UCSD-AML1 (cell line): ENCODE measurements at regions not wholly inside any gene's neighbourhood (a gene's known extent, or its start where the extent isn't known, plus 50 kb on each side); places are given as distances from the start of the nearest gene placed in this dataset.
A peak's percentile ranks its signal among the peaks of the same experiment; 100 is the strongest.
"Not testable (repeated sequence)": the region's sequence is repeated elsewhere in the genome, so short reads cannot be mapped to it uniquely, and the experiment has no call there.

Experiments used
- DNase-seq: peaks from one replicate; lab custom pipeline; 2025; ENCODE audit not compliant: unreplicated experiment; lab: John Stamatoyannopoulos, UW

DNA sequence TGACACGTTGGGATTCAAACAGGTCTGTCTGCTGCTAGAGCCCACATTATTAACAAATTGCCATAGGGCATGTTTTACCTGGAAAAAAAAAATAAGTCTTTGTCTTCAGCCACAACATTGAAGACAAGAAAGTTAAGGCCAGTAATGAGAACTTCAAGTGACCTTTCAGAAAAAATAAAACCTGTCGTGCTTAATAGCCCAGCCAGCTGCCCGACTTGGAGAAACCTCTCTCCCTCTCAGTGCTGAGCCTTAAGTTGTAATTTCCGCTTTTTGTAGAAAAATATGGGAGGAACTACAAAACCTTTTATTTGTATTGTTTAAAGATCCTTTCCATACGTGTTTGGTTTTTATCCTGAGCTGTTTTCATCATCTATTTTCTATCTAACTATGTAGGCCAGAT is 454.3 kb upstream of the SLITRK6 start:
- DNase-seq, result not testable (repeated sequence)

- DNase-seq, result not testable (repeated sequence)
Observed at GRCh38 chr13:86255820-86256219, 456.6 kb upstream of the SLITRK6 start.

DNA sequence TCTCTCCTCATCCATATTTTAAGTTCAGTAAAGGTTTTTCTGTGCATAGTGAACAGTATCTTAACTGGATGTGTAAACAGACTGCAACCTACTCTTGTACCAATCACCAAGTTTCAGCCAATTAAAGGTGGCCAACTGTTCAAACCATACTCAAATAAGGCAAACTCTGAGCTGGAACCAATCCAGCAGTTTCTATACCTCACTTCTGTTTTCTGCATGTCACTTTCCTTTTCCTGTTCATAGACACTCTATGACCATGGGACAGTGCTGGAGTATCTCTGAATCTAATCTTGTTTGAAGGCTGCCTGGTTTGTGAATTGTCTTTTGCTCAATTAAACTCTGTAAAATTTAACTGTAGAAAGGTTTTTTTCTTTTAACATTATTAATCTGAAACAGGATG is 470.3 kb upstream of the SLITRK6 start:
- no peak for DNase-seq

GRCh38 chr13:86282442-86282841 is 483.2 kb upstream of the SLITRK6 start:
- DNase-seq, result no peak

DNA sequence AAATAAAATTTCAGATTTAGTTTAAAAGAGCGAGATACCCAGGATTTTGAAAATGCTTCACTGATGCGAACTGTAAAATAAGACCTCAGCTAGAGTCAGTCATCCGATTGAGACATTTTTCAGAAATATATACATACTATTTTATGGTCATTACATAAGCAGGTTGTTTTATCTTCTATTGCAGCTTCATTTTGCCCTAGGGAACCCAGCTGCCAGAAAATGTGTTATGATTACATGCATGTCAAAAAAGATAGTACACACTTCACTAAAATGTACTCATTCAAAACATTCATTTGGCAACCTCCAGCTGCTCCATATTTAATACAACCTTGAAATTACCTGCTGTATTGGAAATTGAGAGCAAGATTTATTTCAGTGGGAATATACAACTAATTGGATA is 483.8 kb upstream of the SLITRK6 start:
- DNase-seq, result no peak

GRCh38 chr13:86298725-86299124 is 499.5 kb upstream of the SLITRK6 start:
- no peak for DNase-seq

- DNase-seq, result no peak
Observed at GRCh38 chr13:86299128-86299527, 499.9 kb upstream of the SLITRK6 start.

DNA sequence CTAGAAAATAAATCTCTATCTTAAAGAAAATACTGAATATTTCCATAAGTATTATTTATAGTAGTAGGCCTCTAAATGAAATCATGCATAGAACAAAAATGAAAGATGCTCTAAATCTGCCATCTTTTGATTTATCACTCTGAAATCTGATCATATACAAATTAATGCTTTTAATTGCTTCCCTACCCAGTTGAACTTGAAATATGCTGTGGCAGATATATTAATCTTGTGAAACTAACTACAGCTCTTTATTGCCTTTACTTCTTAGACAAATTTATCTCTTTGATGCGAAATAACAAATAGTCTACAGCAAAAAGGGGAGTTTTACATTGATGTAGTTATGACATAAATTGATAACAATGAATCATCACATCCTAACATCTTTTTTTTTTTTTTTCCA is 510.7 kb upstream of the SLITRK6 start:
- DNase-seq, result no peak

DNA sequence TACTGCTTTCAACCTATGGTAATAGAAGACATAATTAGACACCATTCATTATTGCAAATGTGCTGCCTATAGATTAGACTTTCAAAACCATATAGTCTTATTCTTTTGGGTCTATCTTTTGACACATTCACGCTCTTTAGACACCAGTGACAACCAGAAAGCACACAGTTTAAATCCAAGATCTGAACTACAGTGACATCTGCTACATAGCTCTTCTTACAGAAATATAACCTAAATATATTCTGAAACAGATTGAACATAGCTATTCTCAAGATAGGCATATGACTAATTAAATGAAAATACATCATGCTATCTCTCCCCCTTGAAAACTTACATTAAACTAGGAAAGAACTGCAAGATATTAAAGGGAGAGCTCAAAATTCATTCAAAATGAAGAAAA is 514.2 kb upstream of the SLITRK6 start:
- no peak for DNase-seq

GRCh38 chr13:86318450-86318849 is 519.2 kb upstream of the SLITRK6 start:
- DNase-seq, result no peak

DNA sequence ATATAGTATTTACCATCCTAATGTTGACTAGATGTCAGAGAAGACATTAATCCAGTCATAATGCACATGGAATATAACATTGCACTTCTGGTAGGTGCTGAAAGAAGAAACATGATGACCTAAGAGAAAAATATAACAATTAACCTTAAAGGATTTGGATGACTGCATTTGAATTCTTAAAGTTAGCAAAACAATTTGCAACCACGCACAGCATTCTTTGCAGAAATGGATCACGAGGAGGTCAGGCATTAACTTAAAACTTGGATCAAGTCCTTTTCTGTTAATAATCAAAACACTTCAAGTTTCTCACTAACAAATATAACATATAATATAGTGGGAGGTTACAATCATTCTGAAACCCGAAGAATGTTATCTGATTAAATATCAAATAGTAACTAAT is 525.0 kb upstream of the SLITRK6 start:
- DNase-seq, result no peak

DNA sequence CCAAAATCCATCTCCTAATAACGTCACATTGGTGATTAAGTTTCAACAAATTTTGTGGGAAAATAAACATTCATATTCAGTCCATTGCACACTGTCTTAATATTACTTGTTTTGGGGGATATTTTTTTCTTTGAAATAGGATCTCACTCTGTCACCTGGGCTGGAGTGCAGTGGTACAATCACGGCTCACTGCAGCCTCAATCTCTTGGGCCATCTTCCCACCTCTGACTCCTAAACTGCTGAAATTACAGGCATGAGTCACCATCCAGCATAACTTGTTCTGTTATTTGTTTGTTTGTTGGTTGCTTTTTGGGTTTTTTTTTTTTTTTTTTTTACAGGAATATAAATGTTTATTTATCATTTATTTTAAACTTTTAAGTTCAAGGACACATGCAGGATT is 556.1 kb upstream of the SLITRK6 start:
- DNase-seq, result no peak

GRCh38 chr13:86357106-86357505 is 557.9 kb upstream of the SLITRK6 start:
- no peak for DNase-seq

GRCh38 chr13:86363749-86364148 is 564.5 kb upstream of the SLITRK6 start:
- DNase-seq, result not testable (repeated sequence)

DNA sequence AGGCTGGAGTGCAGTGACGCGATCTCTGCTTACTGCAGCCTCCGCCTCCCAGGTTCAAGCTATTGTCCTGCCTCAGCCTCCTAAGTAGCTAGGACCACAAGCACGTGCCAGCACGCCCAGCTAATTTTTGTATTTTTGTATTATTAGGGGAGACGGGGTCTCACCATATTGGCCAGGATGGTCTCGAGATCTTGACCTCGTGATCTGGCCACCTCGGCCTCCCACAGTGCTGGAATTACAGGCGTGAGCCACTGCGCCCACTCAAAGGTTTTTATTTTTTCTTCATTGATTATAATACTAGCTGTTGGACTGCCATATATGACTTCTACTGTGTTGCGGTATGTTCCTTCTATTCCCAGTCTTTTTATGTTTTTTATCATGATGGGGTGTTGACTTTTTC is 569.7 kb upstream of the SLITRK6 start:
- no peak for DNase-seq

DNA sequence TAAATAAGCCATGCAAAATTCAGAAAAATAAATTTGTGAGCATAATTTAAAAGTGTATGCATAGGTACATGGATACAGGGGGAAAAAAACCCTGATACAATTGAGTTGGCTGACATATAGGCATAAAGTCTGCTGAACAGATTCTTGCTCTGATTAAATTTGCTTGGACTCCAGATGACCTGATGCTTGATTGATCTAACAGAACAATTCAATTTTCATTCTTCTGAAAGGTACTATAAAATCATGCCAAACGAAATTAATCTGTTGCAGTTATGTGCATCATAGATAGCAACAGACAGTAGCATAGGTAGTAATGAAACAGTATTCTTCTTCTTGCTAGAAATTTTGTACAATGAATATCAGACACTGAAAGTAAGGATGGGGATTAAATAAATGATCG is 578.2 kb upstream of the SLITRK6 start:
- DNase-seq, result no peak

DNA sequence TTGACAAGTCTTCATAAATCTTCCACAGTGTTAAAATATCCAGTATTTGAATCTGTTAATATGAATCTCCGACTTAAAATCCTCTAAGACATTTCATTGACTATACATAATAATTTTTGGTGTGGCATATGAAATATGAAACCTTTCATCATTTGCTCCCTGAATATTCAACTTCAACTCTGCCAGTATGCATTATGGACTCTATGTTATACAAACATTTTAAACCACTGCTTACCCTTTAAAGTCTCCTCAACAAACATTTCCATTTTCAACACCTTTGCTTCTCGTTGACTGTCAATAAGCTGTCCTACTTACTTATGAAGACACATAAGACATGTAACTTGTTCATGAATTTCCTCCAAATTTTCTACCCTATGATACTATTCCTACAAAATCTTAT is 579.4 kb upstream of the SLITRK6 start:
- DNase-seq, result no peak

DNA sequence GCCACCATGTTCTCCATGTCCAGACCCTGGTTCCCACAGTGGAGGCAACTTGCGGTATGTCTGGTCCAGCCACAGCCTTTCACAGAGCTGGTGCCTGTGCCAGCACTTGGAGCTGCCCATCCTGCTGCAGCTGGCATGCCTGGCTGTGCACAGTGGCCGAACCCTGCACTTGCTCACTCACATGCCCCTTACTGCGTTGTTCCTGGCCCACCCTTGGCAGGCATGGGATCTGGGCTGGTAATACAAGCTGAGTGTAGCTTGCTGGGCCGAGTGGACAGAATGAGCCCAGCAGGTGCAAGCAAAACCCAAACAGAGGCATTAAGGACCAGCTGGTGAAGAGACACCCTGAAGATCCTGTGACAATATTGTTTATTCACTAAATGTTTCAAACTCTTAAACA is 583.9 kb upstream of the SLITRK6 start:
- peak; percentile 2 for DNase-seq

DNA sequence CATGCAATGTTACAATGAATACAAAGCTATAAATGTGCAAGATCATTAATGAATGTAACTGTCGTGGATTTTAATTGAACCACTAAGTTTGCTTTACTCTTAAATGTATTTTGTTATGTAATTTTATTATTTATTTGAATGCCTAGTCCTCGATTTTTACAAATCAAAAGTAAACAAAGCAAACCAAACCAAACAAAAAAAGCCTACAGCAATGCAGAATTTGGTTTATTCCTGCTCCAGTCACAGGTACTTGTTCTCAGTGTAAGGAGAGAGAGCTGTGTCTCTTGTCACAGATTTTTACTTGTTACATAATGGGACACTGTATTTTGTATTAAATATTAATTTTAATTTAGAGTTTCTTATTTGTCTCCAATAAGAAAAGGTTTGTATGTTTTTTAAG is 584.3 kb upstream of the SLITRK6 start:
- no peak for DNase-seq

DNA sequence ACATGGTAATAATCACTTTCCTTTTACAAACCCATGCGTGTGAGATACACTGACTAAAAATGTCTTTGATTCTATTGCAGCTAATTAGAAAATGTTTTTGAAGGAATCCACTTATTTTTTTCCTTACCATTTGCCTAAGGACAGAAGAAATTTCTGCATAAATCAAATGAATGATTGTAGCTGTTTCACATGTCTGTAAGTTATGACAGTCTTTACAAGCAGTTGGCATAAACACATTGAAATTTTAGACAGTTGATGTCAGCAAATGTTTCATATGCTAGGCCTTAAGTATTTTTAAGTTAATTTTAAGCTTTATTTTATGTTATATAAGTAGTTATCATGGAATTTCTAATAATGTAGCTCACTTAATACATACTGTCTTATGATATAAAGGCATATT is 598.4 kb upstream of the SLITRK6 start:
- no peak for DNase-seq

DNA sequence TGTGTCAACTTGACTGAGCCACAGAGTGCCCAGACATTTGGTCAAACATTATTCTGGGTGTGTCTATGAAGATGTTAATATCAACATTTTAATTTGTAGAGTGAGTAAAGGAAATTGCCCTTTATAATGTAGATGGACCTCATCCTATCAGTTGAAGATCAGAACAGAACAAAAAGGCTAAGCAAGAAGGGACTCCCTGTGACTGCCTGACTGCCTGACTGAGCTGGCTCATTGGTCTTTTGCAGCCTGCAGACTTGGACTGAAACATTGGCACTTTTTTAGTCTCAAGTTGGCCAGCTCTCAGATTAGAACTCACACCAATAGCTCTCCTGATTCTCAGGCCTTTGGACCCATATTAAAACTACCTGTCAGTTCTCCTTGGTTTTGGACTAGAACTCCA is 600.4 kb upstream of the SLITRK6 start:
- no peak for DNase-seq

GRCh38 chr13:86402500-86402899 is 603.3 kb upstream of the SLITRK6 start:
- no peak for DNase-seq

DNA sequence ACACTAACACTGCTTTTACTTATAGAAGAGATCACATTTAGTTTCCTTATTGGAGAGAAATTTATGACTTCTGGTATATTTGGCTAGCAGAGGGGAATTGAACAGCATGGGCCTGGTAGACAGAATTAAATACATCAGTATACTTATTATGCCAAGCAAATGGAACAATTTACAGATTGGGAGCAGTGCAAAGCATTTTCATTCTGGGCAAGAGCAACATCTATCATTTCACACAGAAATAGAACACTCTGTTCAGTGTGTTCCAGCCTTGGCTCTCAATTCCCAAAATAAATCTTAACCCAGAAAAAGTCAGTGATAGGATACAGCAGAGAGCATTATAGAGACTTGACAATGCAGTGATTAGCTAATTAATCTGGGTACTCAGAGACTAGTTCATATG is 604.0 kb upstream of the SLITRK6 start:
- DNase-seq, result no peak
